BJ (cell line): ENCODE measurements at regions not wholly inside any gene's neighbourhood (a gene's known extent, or its start where the extent isn't known, plus 50 kb on each side); places are given as distances from the start of the nearest gene placed in this dataset.

Experiments used
- CTCF ChIA-PET: fragments of 350-600 bp; formaldehyde crosslinking; extraction: SDS; loops from one replicate; lab custom pipeline; 2021; ENCODE audit warnings: antibody characterized with exemption, inconsistent platforms; lab: Yijun Ruan, JAX
- POLR2A ChIA-PET: fragments of 300-600 bp; sonication (Branson Sonifier 250); formaldehyde crosslinking; extraction: SDS; loops from one replicate; lab custom pipeline; 2021; ENCODE audit warnings: antibody characterized with exemption; lab: Charles Lee
- DNase-seq: peaks from one replicate; pipeline ENCODE4 v3.0.0-alpha.2; 2011; ENCODE audit warnings: low read depth
- H3K27me3 ChIP-seq: 2 replicates; pipeline ENCODE4 v1.6.0; 2011; ENCODE audit warnings: low read length; ENCODE audit not compliant: control insufficient read depth, insufficient read depth
- H3K36me3 ChIP-seq: 2 replicates; pipeline ENCODE4 v1.5.1; 2011; ENCODE audit warnings: low read length; ENCODE audit not compliant: control insufficient read depth, insufficient read depth
- H3K4me3 ChIP-seq: 2 replicates; pipeline ENCODE4 v1.5.1; 2011; ENCODE audit warnings: low read depth, mild to moderate bottlenecking, control low read depth, low read length
- CTCF ChIP-seq: IDR thresholded peaks from 2 replicates; pipeline ENCODE4 v1.5.1; 2011; ENCODE audit warnings: low read depth, mild to moderate bottlenecking, control low read depth, inconsistent platforms, low read length, moderate library complexity; ENCODE audit not compliant: insufficient read depth

DNA sequence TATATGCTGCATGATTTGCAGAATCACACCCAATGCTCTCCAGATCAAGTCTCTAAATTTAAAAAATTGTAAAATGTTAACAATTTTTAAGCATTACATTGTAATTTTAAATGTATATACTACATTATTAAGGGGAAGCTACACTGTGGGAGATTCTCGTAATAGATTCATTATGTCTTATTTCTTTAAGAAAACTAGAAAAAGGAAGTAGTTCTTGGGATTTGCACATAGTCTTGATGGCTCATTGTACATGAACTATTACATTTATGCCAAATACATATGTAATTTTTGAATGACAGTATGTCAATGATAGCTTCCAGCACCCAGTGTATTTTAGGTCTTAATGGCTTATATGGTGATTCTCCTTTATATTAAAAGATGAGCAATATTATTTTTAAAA is 250.3 kb downstream of the PTPRC start:
- H3K27me3 ChIP-seq, result no peaks in the 10 kb centered on the region
- H3K4me3 ChIP-seq, result no peak overlapping the region
- no peak for TF ChIP-seq CTCF
- POLR2A ChIA-PET, result interaction anchor here (0.6 to 0.7 kb wide), 2 partner anchors 49 to 106 kb away, joined by 3 to 4 read pairs; no protein-coding TSS in a partner anchor
- CTCF ChIA-PET, result interaction anchor here (1.2 kb wide), 1 partner anchor 224 kb away, joined by 3 read pairs; no protein-coding TSS in a partner anchor
- DNase-seq, result no peak
- H3K36me3 ChIP-seq, result no peaks in the 10 kb centered on the region

DNA sequence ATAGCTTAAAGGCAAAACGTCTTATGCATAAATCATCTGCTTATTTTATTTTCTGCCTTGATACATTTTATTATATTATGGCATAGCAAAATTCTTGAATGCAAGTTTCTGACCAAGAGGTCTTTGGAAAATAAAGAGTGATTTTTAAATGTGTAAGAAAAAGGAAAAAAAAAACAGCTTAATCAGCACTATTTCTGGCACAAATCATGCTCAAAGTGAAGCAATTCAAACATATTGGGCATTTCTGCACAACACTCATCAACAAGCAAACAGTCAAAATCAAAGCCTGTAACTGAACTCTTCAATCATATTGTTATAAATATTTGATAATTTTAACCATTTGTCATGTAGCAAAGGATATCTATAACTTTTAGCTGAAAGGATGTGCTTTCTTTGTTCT is 250.9 kb downstream of the PTPRC start:
- Histone ChIP-seq H3K4me3 (no peak overlapping the region), H3K36me3 (no peaks in the 10 kb centered on the region), H3K27me3 (no peaks in the 10 kb centered on the region)
- ChIA-PET CTCF (interaction anchor here (0.6 to 1.2 kb wide), 2 partner anchors 224 to 491 kb away, joined by 3 to 4 read pairs; no protein-coding TSS in a partner anchor), POLR2A (no interaction called here)
- DNase-seq, result no peak
- no peak for TF ChIP-seq CTCF

DNA sequence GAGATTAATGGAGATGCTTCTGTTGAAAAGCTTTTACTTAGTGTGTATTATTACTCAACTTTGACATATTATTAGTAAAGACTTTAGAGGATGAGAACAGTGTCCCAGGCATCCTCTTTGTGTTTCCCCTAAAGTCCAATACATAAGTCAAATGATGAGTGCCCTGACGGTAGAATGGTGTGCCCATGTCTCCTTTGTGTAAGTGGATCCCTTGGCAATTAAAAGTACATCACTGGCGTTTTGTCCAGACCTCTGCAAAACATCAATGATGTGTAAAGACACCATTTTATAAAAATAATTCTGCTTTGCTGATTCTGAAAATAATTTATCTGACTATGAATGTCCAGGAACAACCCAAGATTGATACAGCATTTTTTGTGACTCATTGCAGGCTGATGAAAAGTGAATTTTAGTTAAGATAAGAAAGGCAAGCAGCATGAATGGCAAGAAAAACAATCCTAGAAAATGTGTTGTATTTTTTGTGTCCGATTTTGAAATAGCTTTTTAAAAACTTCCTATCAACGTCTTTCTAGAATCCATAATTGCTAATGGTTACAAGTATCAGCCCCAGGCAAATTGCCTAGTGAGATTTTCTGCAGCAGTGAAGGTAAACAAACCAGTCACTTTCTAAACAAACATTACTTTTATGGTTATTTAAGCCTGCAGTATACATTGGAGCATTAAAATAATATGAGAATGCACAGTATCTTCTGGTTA is 251.5 kb downstream of the PTPRC start:
- Histone ChIP-seq H3K36me3 (no peaks in the 10 kb centered on the region), H3K4me3 (no peak overlapping the region), H3K27me3 (no peaks in the 10 kb centered on the region)
- no peak for DNase-seq
- TF ChIP-seq CTCF, result no peak
- CTCF ChIA-PET, result interaction anchor here (0.6 to 1.2 kb wide), 2 partner anchors 223 to 490 kb away, joined by 3 to 4 read pairs; no protein-coding TSS in a partner anchor
- POLR2A ChIA-PET, result no interaction called here

DNA sequence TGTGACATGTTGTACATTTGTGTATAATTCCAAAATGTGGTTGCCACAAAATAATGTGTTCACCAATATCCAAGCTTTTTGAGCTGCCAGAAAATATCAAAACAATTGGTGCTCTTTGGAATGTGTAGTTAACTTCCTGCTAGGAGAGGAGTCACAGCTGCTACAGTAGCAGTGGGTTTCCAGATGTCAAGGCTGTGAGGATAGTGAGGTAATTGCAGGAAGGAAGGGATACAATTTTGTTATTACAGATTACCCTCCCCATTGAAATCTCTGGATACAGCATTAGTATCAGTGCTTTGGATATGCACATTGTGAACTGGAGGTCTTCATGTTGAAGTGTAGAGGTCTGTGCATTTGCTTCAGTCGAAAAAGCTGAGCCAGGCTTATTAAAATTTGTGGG is 253.2 kb downstream of the PTPRC start:
- Histone ChIP-seq H3K27me3 (no peaks in the 10 kb centered on the region), H3K4me3 (no peak overlapping the region), H3K36me3 (no peaks in the 10 kb centered on the region)
- no peak for TF ChIP-seq CTCF
- DNase-seq, result no peak
- ChIA-PET CTCF (no interaction called here), POLR2A (no interaction called here)

- ChIA-PET POLR2A (no interaction called here), CTCF (interaction anchor here (2.0 kb wide), 1 partner anchor 10 kb away, joined by 5 read pairs; no protein-coding TSS in a partner anchor)
- no peak overlapping the region for H3K4me3 ChIP-seq
- no peaks in the 10 kb centered on the region for H3K36me3 ChIP-seq
- no peak for TF ChIP-seq CTCF
- H3K27me3 ChIP-seq, result no peaks in the 10 kb centered on the region
- no peak for DNase-seq
These were observed 254.3 kb downstream of the PTPRC start for GRCh38 chr1:198893141-198893540.
